IMR-90 (cell line): ENCODE measurements at regions not wholly inside any gene's neighbourhood (a gene's known extent, or its start where the extent isn't known, plus 50 kb on each side); places are given as distances from the start of the nearest gene placed in this dataset.

Experiments used
- ATAC-seq: fragments of 200-7000 bp; cut with Tn5 transposase; 2 replicates; pipeline ENCODE4 v1.9.1; 2020; ENCODE audit warnings: low read depth, mild to moderate bottlenecking, moderate library complexity
- BruUV-seq: library from RNA; stranded (reverse); fragments of 400-500 nt; replicated peaks from 2 replicates; lab custom pipeline; 2021; lab: Mats Ljungman, UMichigan
- CTCF ChIA-PET: fragments of 300-600 bp; formaldehyde crosslinking; extraction: SDS; loops from one replicate; lab custom pipeline; 2021; ENCODE audit warnings: antibody characterized with exemption; lab: Yijun Ruan, JAX
- POLR2A ChIA-PET: fragments of 300-600 bp; sonication (Branson Sonifier 250); formaldehyde crosslinking; loops from one replicate; lab custom pipeline; 2022; ENCODE audit warnings: antibody characterized with exemption; ENCODE audit not compliant: unreplicated experiment; lab: Charles Lee
- DNase-seq: peaks from one replicate; pipeline ENCODE4 v3.0.0; 2013
- H2AFZ ChIP-seq: replicated peaks from 2 replicates; pipeline ENCODE3; 2013; ENCODE audit warnings: low read length, mild to moderate bottlenecking; ENCODE audit not compliant: poor library complexity
- H2AK5ac ChIP-seq: 2 replicates; pipeline ENCODE4 v1.6.1; 2013; ENCODE audit warnings: low read depth, low read length, inconsistent platforms
- H2AK9ac ChIP-seq: replicated peaks from 2 replicates; pipeline ENCODE3; 2013; ENCODE audit warnings: mild to moderate bottlenecking, low read depth, low read length, moderate library complexity; ENCODE audit not compliant: poor library complexity
- H2BK120ac ChIP-seq: 2 replicates; pipeline ENCODE4 v1.6.1; 2013; ENCODE audit warnings: low read depth, low read length, inconsistent platforms
- H2BK15ac ChIP-seq: 3 replicates; pipeline ENCODE4 v1.6.1; 2013; ENCODE audit warnings: low read depth, low read length, inconsistent platforms
- H2BK20ac ChIP-seq: 2 replicates; pipeline ENCODE4 v1.6.1; 2013; ENCODE audit warnings: low read depth, mild to moderate bottlenecking, inconsistent platforms, low read length, moderate library complexity
- H2BK5ac ChIP-seq: 2 replicates; pipeline ENCODE4 v1.6.1; 2013; ENCODE audit warnings: mild to moderate bottlenecking, low read depth, low read length, inconsistent platforms; ENCODE audit not compliant: poor library complexity, severe bottlenecking
- H3K14ac ChIP-seq: replicated peaks from 2 replicates; pipeline ENCODE4 v1.6.1; 2013; ENCODE audit warnings: low read depth, low read length, inconsistent platforms
- H3K18ac ChIP-seq: 2 replicates; pipeline ENCODE4 v1.6.1; 2013; ENCODE audit warnings: low read depth, low read length, control low read depth
- H3K23ac ChIP-seq: 2 replicates; pipeline ENCODE4 v1.6.1; 2013; ENCODE audit warnings: low read depth, low read length, inconsistent platforms
- H3K27ac ChIP-seq: 2 replicates; pipeline ENCODE4 v1.5.1; 2013; ENCODE audit warnings: mild to moderate bottlenecking, control low read depth, low read length; ENCODE audit not compliant: insufficient read depth
- H3K27me3 ChIP-seq: 2 replicates; pipeline ENCODE4 v1.6.1; 2013; ENCODE audit warnings: low read length; ENCODE audit not compliant: control insufficient read depth, insufficient read depth
- H3K36me3 ChIP-seq: 2 replicates; pipeline ENCODE4 v1.6.1; 2013; ENCODE audit warnings: low read length, mixed read lengths; ENCODE audit not compliant: control insufficient read depth, insufficient read depth
- H3K4ac ChIP-seq: 2 replicates; pipeline ENCODE4 v1.6.1; 2013; ENCODE audit warnings: low read depth, low read length, inconsistent platforms
- H3K4me1 ChIP-seq: 2 replicates; pipeline ENCODE4 v1.6.1; 2013; ENCODE audit warnings: low read length, mixed read lengths; ENCODE audit not compliant: control insufficient read depth, insufficient read depth
- H3K4me2 ChIP-seq: 2 replicates; pipeline ENCODE4 v1.6.1; 2013; ENCODE audit warnings: low read depth, mild to moderate bottlenecking, control low read depth, low read length, moderate library complexity
- H3K4me3 ChIP-seq: 2 replicates; pipeline ENCODE4 v1.5.1; 2013; ENCODE audit warnings: low read depth, mild to moderate bottlenecking, control low read depth, low read length, moderate library complexity; ENCODE audit not compliant: insufficient read depth
- H3K56ac ChIP-seq: 2 replicates; pipeline ENCODE4 v1.6.1; 2013; ENCODE audit warnings: low read length, inconsistent platforms; ENCODE audit not compliant: insufficient read depth; ENCODE audit errors: extremely low read depth
- H3K79me1 ChIP-seq, 2 experiments: 2 replicates each; pipeline ENCODE4 v1.6.1; 2013; ENCODE audit warnings: low read length in 2 of 2, inconsistent platforms in 1 of 2, low read depth in 1 of 2
- H3K9ac ChIP-seq: 2 replicates; pipeline ENCODE4 v1.6.1; 2013; ENCODE audit warnings: low read depth, low read length, control low read depth
- H3K9me1 ChIP-seq: 2 replicates; pipeline ENCODE4 v1.6.1; 2013; ENCODE audit warnings: low read length, inconsistent platforms; ENCODE audit not compliant: insufficient read depth
- H3K9me3 ChIP-seq: 2 replicates; pipeline ENCODE4 v1.6.1; 2013; ENCODE audit warnings: low read length; ENCODE audit not compliant: control insufficient read depth, insufficient read depth
- H4K20me1 ChIP-seq: 2 replicates; pipeline ENCODE4 v1.6.1; 2013; ENCODE audit warnings: low read length, inconsistent platforms; ENCODE audit not compliant: insufficient read depth
- H4K5ac ChIP-seq: 2 replicates; pipeline ENCODE4 v1.6.1; 2013; ENCODE audit warnings: mild to moderate bottlenecking, low read depth, low read length, control low read depth
- H4K8ac ChIP-seq, 2 experiments: 2 replicates each; pipeline ENCODE4 v1.6.1; 2013; ENCODE audit warnings: low read depth in 2 of 2, low read length in 2 of 2, control low read depth in 1 of 2, inconsistent platforms in 1 of 2
- H4K91ac ChIP-seq: 2 replicates; pipeline ENCODE4 v1.6.1; 2013; ENCODE audit warnings: low read depth, low read length, inconsistent platforms; ENCODE audit not compliant: insufficient read depth
- BHLHE40 ChIP-seq: fragments of 150-350 bp; IDR thresholded peaks from 2 replicates; pipeline ENCODE4 v1.6.1; 2016; ENCODE audit warnings: mild to moderate bottlenecking, low read depth, low read length
- CEBPB ChIP-seq: IDR thresholded peaks from 2 replicates; pipeline ENCODE4 v1.6.1; 2012; ENCODE audit warnings: low read depth, low read length, improper control_type of control experiment
- CHD1 ChIP-seq: IDR thresholded peaks from 2 replicates; pipeline ENCODE4 v1.6.1; 2012; ENCODE audit warnings: low read depth, low read length, improper control_type of control experiment
- CTCF ChIP-seq: conservative IDR thresholded peaks from 2 replicates; pipeline ENCODE4 v1.5.1; 2012; ENCODE audit warnings: mild to moderate bottlenecking, low read depth, low read length, improper control_type of control experiment
- FOS ChIP-seq: fragments of 150-350 bp; IDR thresholded peaks from 2 replicates; pipeline ENCODE4 v1.6.1; 2016; ENCODE audit warnings: low read depth, low read length
- MAZ ChIP-seq: IDR thresholded peaks from 2 replicates; pipeline ENCODE4 v1.6.1; 2012; ENCODE audit warnings: low read depth, mild to moderate bottlenecking, low read length, improper control_type of control experiment, moderate library complexity, borderline replicate concordance
- WGBS, 2 experiments: methylation state at CpG; one replicate each; pipeline versions ENCODE4 v1.1.5 to v1.1.7; 2013; ENCODE audit warnings: missing lambda C conversion rate in 2 of 2; ENCODE audit not compliant: insufficient read length in 1 of 2; ENCODE audit errors: extremely low coverage in 2 of 2; 5-methylcytosine and 5-hydroxymethylcytosine counted together
- dilution Hi-C: fragments of 300-500 bp; cut with HindIII; formaldehyde crosslinking; loops from one replicate; pipeline ENCODE4 v1.14.3; 2018; ENCODE audit warnings: low sequenced_read_pairs; ENCODE audit not compliant: unreplicated experiment
- in situ Hi-C: fragments of 300-500 bp; cut with MboI; formaldehyde crosslinking; loops from 3 replicates; pipeline ENCODE4 v1.14.3; 2019; ENCODE audit warnings: low sequenced_read_pairs, inconsistent platforms, mixed read lengths
- intact Hi-C: fragments of 100-400 bp; cut with micrococcal nuclease; formaldehyde crosslinking; loops from 2 replicates; pipeline ENCODE4 v1.10.0; 2022

DNA sequence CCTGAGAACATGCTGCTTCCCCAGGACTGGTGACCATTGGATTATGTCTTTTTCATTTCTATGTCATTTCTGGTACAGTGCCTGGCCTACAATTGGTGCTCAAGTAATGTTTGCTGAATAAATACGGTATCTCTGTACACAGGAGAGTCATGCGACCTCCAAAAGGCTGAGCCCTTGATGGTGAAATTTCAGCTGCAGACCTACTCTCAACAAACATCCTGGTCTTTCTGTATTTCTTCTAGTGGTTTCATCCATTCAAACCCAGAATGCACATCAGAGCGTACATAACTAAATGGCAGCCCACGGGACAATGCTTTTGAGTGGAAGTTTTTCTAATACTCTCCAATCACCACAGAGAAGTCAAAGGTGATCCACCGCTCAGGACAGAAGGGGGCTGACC is 62.6 kb upstream of the RPS23 start:
- Histone ChIP-seq H3K27me3 (no peaks in the 10 kb centered on the region), H3K79me1 (no peaks in the 10 kb centered on the region), H2AK9ac (no peak overlapping the region), H3K9ac (no peak overlapping the region), H2BK120ac (no peak overlapping the region), H3K27ac (no peak overlapping the region), H3K4me1 (peaks cover 4% of the 10 kb centered on the region; the same call in 1 of the 2 replicates), H2BK5ac (no peak overlapping the region), H4K5ac (no peak overlapping the region), H2BK15ac (no peak overlapping the region; the same call in 2 of the 3 replicates), H3K23ac (no peak overlapping the region), H4K20me1 (no peaks in the 10 kb centered on the region), H3K4me2 (no peak overlapping the region), H4K91ac (no peak overlapping the region), H3K4me3 (no peak overlapping the region), H2AFZ (no peak overlapping the region), H3K56ac (no peak overlapping the region), H2AK5ac (no peak overlapping the region), H3K9me1 (no peaks in the 10 kb centered on the region), H4K8ac (no peak overlapping the region), H3K36me3 (no peaks in the 10 kb centered on the region), H3K4ac (no peak overlapping the region), H3K14ac (no peak overlapping the region), H3K9me3 (no peaks in the 10 kb centered on the region), H2BK20ac (no peak overlapping the region), H3K18ac (no peak overlapping the region)
- ChIA-PET CTCF (no interaction called here), POLR2A (no interaction called here)
- dilution Hi-C loops = no loop called here
- TF ChIP-seq CEBPB (no peak), CTCF (no peak), MAZ (no peak), FOS (no peak), CHD1 (no peak), BHLHE40 (no peak)
- in situ Hi-C loops = no loop called here
- intact Hi-C loops = no loop called here
- ATAC-seq (no peak), DNase-seq (no peak)
- no TSS peak for BruUV-seq
- WGBS, 2 experiments = no CpG with 5 or more reads among the region's 5 CpGs
